ENCODE measurements at regions not wholly inside any gene's neighbourhood (a gene's known extent, or its start where the extent isn't known, plus 50 kb on each side); places are given as distances from the start of the nearest gene placed in this dataset.

- no peak overlapping the region for H3K4me3 Mint-ChIP-seq
- H3K9me3 ChIP-seq (ENCODE audit: control insufficient read depth in 1 of 2, insufficient read depth in 1 of 2, low read length in 2 of 2), result no peaks in the 10 kb centered on the region
- H3K4me1 Mint-ChIP-seq (ENCODE audit: low read depth), result no peaks in the 10 kb centered on the region
- intact Hi-C loops (cut with DNase I, micrococcal nuclease), result no loop called here
- DNase-seq (no peak), ATAC-seq (ENCODE audit: poor library complexity) (no peak)
- peaks cover 7% of the 10 kb centered on the region for H3K9me3 Mint-ChIP-seq
- no peaks in the 10 kb centered on the region for H3K36me3 Mint-ChIP-seq (ENCODE audit: low read depth)
- ChIA-PET CTCF (no interaction called here), POLR2A (no interaction called here)
- no peaks in the 10 kb centered on the region for H3K27me3 ChIP-seq (ENCODE audit: control insufficient read depth in 1 of 2, insufficient read depth in 2 of 2, low read length in 2 of 2)
- no peak overlapping the region for H3K27ac ChIP-seq (ENCODE audit: low read depth in 1 of 2, low read length in 2 of 2)
- H3K4me3 ChIP-seq (ENCODE audit: low read length), result no peak overlapping the region
- H3K27me3 Mint-ChIP-seq, result no peaks in the 10 kb centered on the region
- no peak for TF ChIP-seq CTCF (IDR thresholded peaks at IDR 0.05)
- no peaks in the 10 kb centered on the region for H3K4me1 ChIP-seq (ENCODE audit: insufficient read depth, low read length)
- no peak overlapping the region for H3K27ac Mint-ChIP-seq
- H3K36me3 ChIP-seq (ENCODE audit: insufficient read depth, low read length), result no peaks in the 10 kb centered on the region
Measured at GRCh38 chr18:44171301-44171700, 509.4 kb upstream of the SETBP1 start.

GRCh38 chr18:44175891-44176290 is 504.8 kb upstream of the SETBP1 start:
- no peak for DNase-seq
- no peak overlapping the region for H3K4me3 ChIP-seq (ENCODE audit: low read length)
- no peaks in the 10 kb centered on the region for H3K4me1 ChIP-seq (ENCODE audit: insufficient read depth, low read length)
- no peaks in the 10 kb centered on the region for H3K36me3 ChIP-seq (ENCODE audit: insufficient read depth, low read length)
- H3K27me3 Mint-ChIP-seq, result no peaks in the 10 kb centered on the region
- H3K36me3 Mint-ChIP-seq (ENCODE audit: low read depth), result no peaks in the 10 kb centered on the region
- no peak overlapping the region for H3K4me3 Mint-ChIP-seq
- CTCF ChIA-PET, result no interaction called here
- H3K9me3 Mint-ChIP-seq, result peaks cover 15% of the 10 kb centered on the region
- intact Hi-C loops (cut with DNase I, micrococcal nuclease), result no loop called here
- no peak for TF ChIP-seq CTCF (IDR thresholded peaks at IDR 0.05)
- H3K27ac ChIP-seq (ENCODE audit: low read depth in 1 of 2, low read length in 2 of 2), result no peak overlapping the region
- no peak overlapping the region for H3K27ac Mint-ChIP-seq
- POLR2A ChIA-PET, result no interaction called here
- no peaks in the 10 kb centered on the region for H3K4me1 Mint-ChIP-seq (ENCODE audit: low read depth)
- H3K9me3 ChIP-seq (ENCODE audit: control insufficient read depth in 1 of 2, insufficient read depth in 1 of 2, low read length in 2 of 2), result no peaks in the 10 kb centered on the region
- no peak for ATAC-seq (ENCODE audit: poor library complexity)
- no peaks in the 10 kb centered on the region for H3K27me3 ChIP-seq (ENCODE audit: control insufficient read depth in 1 of 2, insufficient read depth in 2 of 2, low read length in 2 of 2)

- Histone ChIP-seq H3K36me3 (ENCODE audit: insufficient read depth, low read length) (no peaks in the 10 kb centered on the region), H3K9me3 (ENCODE audit: control insufficient read depth in 1 of 2, insufficient read depth in 1 of 2, low read length in 2 of 2) (no peaks in the 10 kb centered on the region), H3K27me3 (ENCODE audit: control insufficient read depth in 1 of 2, insufficient read depth in 2 of 2, low read length in 2 of 2) (no peaks in the 10 kb centered on the region), H3K4me3 (ENCODE audit: low read length) (no peak overlapping the region), H3K27ac (ENCODE audit: low read depth in 1 of 2, low read length in 2 of 2) (no peak overlapping the region), H3K4me1 (ENCODE audit: insufficient read depth, low read length) (no peaks in the 10 kb centered on the region)
- no peak overlapping the region for H3K4me3 Mint-ChIP-seq
- intact Hi-C loops (cut with DNase I, micrococcal nuclease), result no loop called here
- peaks cover 17% of the 10 kb centered on the region for H3K9me3 Mint-ChIP-seq
- DNase-seq (no peak), ATAC-seq (ENCODE audit: poor library complexity) (no peak)
- ChIA-PET POLR2A (no interaction called here), CTCF (no interaction called here)
- H3K27ac Mint-ChIP-seq, result no peak overlapping the region
- no peaks in the 10 kb centered on the region for H3K4me1 Mint-ChIP-seq (ENCODE audit: low read depth)
- H3K36me3 Mint-ChIP-seq (ENCODE audit: low read depth), result no peaks in the 10 kb centered on the region
- TF ChIP-seq CTCF (IDR thresholded peaks at IDR 0.05), result no peak
- H3K27me3 Mint-ChIP-seq, result no peaks in the 10 kb centered on the region
Measured at GRCh38 chr18:44178476-44178875, 502.2 kb upstream of the SETBP1 start.
